Astrocyte of the cerebellum (primary cell): ENCODE measurements at regions not wholly inside any gene's neighbourhood (a gene's known extent, or its start where the extent isn't known, plus 50 kb on each side); places are given as distances from the start of the nearest gene placed in this dataset.
A peak's percentile ranks its signal among the peaks of the same experiment; 100 is the strongest.

ENCODE experiments used
- DNase-seq: peaks from one replicate; pipeline ENCODE4 v3.0.0-alpha.2; 2011; ENCODE audit warnings: low read depth
- H3K4me3 ChIP-seq: 2 replicates; pipeline ENCODE4 v1.5.1; 2011; ENCODE audit warnings: mild to moderate bottlenecking, low read depth, low read length, moderate library complexity
- in situ Hi-C: cut with HindIII; loops from 2 replicates; pipeline ENCODE4 v1.10.0; 2017; ENCODE audit warnings: low sequenced_read_pairs
- TF ChIP-seq, protein P1 (sequence below): IDR thresholded peaks from 2 replicates; pipeline ENCODE4 v1.5.1; 2012; ENCODE audit warnings: low read length, low read depth, moderate library complexity, mild to moderate bottlenecking; ENCODE audit errors: missing control alignments

DNA sequence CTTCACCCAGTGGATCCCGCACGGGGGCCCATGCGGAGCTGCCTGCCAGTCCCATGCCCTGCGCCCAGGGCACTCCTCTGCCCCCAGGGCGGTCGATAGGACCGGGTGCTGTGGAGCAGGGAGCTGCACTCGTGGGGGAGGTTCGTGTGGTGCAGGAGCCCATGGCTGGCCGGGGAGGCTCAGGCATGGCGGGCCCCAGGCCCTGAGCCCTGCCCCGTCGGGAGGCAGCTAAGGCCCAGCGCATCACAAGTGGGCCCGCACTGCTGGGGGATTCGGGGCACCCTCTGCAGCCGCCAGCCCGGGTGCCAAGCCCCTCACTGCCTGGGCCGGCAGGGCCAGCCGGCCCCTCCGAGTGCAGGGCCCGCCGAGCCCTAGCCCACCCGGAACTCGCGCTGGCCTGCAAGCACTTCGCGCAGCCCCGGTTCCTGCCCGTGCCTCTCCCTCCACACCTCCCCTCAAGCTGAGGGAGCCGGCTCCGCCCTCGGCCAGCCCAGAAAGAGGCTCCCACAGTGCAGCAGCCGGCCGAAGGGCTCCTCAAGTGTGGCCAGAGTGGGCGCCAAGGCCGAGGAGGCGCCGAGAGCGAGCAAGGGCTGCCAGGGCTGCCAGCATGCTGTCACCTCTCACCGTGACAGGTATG lies 221.1 kb upstream of the RORB start:
- in situ Hi-C loops = no loop called here

DNA sequence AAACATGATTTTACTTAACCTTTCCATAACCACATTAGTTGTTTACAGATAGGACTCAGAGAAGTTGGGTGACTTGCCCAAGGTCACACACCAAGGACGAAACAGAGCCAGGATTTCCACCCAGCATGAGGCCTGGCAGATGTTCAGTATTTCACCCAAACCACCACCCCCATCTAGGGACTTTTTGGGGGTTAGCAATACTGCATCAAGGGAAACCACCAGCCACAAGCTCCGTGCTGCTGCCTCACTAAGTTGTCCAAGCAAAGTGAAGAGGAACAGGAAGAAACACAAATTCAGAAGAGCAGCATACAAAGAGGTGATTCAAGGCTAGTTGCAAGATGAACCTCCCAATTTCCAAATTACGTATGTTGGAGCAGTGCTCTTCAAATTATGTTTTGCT lies 219.6 kb upstream of the RORB start:
- in situ Hi-C loops = no loop called here
- DNase-seq = no peak
- no peak overlapping the region for H3K4me3 ChIP-seq

More for the DNA sequence above, 221.1 kb upstream of the RORB start:
- no peak overlapping the region for H3K4me3 ChIP-seq
- TF ChIP-seq, protein P1, sequence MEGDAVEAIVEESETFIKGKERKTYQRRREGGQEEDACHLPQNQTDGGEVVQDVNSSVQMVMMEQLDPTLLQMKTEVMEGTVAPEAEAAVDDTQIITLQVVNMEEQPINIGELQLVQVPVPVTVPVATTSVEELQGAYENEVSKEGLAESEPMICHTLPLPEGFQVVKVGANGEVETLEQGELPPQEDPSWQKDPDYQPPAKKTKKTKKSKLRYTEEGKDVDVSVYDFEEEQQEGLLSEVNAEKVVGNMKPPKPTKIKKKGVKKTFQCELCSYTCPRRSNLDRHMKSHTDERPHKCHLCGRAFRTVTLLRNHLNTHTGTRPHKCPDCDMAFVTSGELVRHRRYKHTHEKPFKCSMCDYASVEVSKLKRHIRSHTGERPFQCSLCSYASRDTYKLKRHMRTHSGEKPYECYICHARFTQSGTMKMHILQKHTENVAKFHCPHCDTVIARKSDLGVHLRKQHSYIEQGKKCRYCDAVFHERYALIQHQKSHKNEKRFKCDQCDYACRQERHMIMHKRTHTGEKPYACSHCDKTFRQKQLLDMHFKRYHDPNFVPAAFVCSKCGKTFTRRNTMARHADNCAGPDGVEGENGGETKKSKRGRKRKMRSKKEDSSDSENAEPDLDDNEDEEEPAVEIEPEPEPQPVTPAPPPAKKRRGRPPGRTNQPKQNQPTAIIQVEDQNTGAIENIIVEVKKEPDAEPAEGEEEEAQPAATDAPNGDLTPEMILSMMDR = no peak
- no peak for DNase-seq

DNA sequence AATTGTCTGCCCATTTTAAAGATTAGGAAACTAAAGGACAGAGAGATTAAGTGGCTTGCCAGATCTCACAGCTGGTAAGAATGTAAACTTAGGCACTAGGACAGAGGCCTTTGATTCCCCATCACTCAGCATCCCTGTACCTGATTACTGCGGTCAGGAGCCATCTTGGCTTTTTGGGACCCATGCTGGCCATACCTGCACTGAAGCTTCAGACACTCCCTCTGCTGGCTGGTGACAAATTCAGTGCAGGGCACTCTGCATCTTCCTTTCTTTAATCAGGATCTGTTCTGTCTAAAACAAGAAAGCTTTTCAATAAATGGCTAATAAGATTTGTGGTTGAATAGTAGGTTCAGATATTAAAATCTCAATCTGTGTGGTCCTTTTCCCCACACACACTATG lies 215.5 kb upstream of the RORB start:
- TF ChIP-seq, protein P1 = peak; percentile 15
- no peak for DNase-seq

More for the DNA sequence above, 219.6 kb upstream of the RORB start:
- TF ChIP-seq, protein P1 = no peak

DNA sequence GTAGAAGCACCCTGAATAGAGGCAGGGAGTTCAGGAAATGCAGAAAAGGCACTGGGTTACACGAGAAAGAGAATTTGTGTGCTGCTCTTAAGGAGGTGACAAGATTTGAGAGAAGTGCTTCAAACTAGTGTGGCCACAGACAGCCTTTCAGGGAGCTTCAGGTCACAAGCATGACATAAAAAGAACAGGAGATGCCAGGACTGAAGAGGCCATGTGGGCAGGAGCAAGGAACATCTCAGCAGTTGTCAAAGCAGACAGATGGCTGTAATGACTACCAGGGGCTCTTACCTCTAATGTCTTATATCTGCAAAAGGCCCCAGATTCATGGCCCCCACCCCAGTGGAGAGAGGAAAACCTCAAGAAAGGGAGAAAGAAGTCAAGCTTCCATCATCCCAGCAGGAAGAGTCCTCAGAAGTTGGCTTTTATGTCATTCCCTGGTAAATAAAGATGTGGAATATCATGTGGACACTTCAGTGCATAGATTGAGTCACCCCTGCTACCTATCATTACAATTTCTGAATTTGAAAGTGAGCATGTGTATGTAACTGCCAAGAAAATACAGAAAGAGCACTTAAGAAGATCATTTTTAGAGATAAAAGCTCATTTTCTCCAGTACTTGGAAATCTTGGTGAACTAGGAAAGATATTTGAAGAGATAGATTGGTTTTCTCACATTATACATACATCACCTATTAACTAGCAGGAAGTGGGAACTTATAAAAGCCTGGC lies 214.4 kb upstream of the RORB start:
- TF ChIP-seq, protein P1 = no peak
- no peak for DNase-seq
- in situ Hi-C loops = no loop called here
- H3K4me3 ChIP-seq = no peak overlapping the region

More for the DNA sequence above, 215.5 kb upstream of the RORB start:
- no peak overlapping the region for H3K4me3 ChIP-seq
- in situ Hi-C loops = no loop called here

DNA sequence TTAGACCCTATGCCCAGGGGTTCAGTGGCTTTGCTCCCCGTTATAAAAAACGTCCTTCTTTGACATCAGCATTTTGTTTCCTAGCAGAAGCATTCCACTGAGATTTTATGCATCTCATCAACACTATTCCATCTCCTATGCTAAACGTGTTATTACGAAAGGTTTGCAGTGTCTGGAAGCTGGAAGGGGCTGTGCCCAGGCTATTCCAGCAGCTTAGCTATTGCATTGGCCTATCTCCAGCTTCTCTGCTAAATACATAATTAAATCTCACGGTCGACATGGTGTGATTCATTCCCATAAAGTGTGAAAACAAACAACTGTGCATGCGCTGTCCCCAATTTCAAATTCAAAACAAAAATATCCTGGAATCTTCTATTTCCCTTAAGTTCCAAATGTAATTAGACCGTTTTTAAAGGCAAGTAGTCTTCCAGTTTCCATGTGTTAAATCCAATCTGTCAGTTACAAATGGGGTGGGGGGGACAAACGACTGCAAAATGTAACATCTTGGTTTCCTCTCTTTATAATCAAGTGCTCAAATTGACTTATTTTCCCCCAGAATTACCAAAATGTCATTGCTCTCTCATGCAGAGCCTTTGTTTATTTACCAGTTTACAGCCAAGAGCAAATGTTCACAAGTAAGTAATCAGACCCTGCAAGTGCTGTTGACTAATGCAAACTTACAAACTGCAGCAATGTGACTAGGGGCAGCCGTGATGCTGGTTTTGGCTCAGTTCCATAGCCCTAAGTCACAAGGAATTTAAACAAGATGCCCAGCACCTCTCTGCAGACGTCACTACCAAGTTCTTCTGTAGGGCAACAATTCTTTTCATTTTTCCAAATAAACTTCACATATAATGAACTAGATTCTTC lies 212.3 kb upstream of the RORB start:
- TF ChIP-seq, protein P1 = no peak
- in situ Hi-C loops = no loop called here
- no peak overlapping the region for H3K4me3 ChIP-seq
- DNase-seq = peak; percentile 4

DNA sequence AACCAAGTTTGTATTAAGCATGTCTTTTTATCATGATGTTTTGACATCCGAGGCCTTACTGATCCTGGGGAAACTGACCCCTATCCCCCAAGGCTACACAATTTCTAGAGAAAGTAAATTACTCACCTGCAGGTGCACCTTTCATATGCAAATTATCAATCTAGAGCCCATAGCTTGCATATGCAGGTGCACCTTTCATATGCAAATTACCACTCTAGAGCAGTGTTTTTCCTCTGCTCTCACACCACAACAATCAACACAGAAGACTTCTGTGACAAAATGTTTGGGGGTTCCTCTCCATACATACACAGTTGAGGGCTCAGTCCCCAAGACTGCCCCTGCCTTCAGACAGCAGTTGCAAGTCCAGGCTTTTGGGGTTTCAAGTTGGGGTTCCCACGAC lies 203.7 kb upstream of the RORB start:
- in situ Hi-C loops = no loop called here
- H3K4me3 ChIP-seq = no peak overlapping the region
- no peak for DNase-seq
- TF ChIP-seq, protein P1 = no peak
